Upper lobe of left lung (tissue), 6 donors: ENCODE measurements at regions not wholly inside any gene's neighbourhood (a gene's known extent, or its start where the extent isn't known, plus 50 kb on each side); places are given as distances from the start of the nearest gene placed in this dataset.
A peak's percentile ranks its signal among the peaks of the same experiment; 100 is the strongest.

Experiments used
- ATAC-seq, 2 donors: fragments of 200-7000 bp; cut with Tn5 transposase; one replicate each; pipeline ENCODE4 v1.9.1; 2022; ENCODE audit warnings: mild to moderate bottlenecking in 2 of 2, moderate library complexity in 2 of 2; ENCODE audit not compliant: low FRiP score in 2 of 2
- DNase-seq, 2 donors: peaks; one replicate each; pipeline ENCODE4 v3.0.0-alpha.2; 2019 to 2020
- H3K27ac ChIP-seq, 4 donors: fragments of 200-600 bp; sonication (generic); one replicate each; pipeline ENCODE4 v1.5.1; 2016 to 2019
- H3K27me3 ChIP-seq, 4 donors: fragments of 200-600 bp; sonication (generic); one replicate each; pipeline ENCODE4 v1.5.1; 2017 to 2019
- H3K36me3 ChIP-seq, 4 donors: fragments of 200-600 bp; sonication (generic); one replicate each; pipeline ENCODE4 v1.5.1; 2016 to 2019
- H3K4me1 ChIP-seq, 4 donors: fragments of 200-600 bp; sonication (generic); one replicate each; pipeline ENCODE4 v1.5.1; 2018 to 2019
- H3K4me3 ChIP-seq, 4 donors: fragments of 200-600 bp; sonication (generic); one replicate each; pipeline ENCODE4 v1.5.1; 2017 to 2019; ENCODE audit warnings: mild to moderate bottlenecking in 2 of 4, moderate library complexity in 1 of 4
- H3K9me3 ChIP-seq, 4 donors: fragments of 200-600 bp; sonication (generic); one replicate each; pipeline ENCODE4 v1.5.1; 2018 to 2019
- EP300 ChIP-seq, 4 donors: sonication (generic); formaldehyde crosslinking; IDR thresholded peaks; one replicate each; pipeline ENCODE4 v1.5.1; 2017; ENCODE audit warnings: antibody characterized with exemption in 4 of 4, control low read depth in 2 of 4
- POLR2A ChIP-seq, 4 donors: fragments of 450-650 bp; IDR thresholded peaks; one replicate each; pipeline ENCODE4 v1.5.1; 2016 to 2017; ENCODE audit warnings: antibody characterized with exemption in 4 of 4, mild to moderate bottlenecking in 2 of 4
- POLR2AphosphoS5 ChIP-seq, 2 donors: sonication (generic); formaldehyde crosslinking; IDR thresholded peaks; one replicate each; pipeline ENCODE4 v1.5.1; 2017; ENCODE audit warnings: antibody characterized with exemption in 2 of 2
- WGBS, 2 donors: methylation state at CpG; one replicate each; pipeline ENCODE4 v1.1.5; 2017 to 2018; 5-methylcytosine and 5-hydroxymethylcytosine counted together
- TF ChIP-seq, protein P1 (sequence below), 6 experiments: fragments of 450-650 bp in 4 of 6; fragments of 200-600 bp in 2 of 6; sonication (generic) in 2 of 6; IDR thresholded peaks; one replicate each; pipeline ENCODE4 v1.5.1; 2016 to 2019; ENCODE audit warnings: antibody characterized with exemption in 6 of 6
- donor health status: DM: no; HTN: no; CAD: no; lungs with moderate emphysema.
- donor health status: DM: no; HTN: yes; CAD: no; lungs with severe emphysema.

DNA sequence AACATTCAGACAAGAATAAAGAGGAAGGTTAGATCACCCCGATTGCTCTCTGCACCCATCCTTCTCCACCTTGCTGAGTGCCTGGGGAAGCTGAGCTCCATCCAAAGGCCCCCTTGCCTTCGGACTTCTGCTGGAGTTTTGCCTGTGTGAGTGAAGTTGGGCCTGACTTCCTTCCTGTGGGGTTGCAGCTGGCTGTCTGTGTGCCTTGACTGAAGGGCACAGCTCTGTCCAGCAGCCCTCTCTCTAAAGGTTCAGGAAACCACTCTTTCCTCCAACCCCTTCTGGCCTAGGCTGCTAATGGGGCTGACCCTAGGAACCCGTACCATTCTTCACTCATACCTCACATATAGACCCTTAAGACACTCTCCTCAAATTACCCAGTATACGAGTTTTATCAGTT lies 173.4 kb upstream of the HMCN1 start:
- Histone ChIP-seq H3K4me3 (no peak overlapping the region), H3K27me3 (no peaks in the 10 kb centered on the region), H3K9me3 (no peaks in the 10 kb centered on the region), H3K27ac (no peak overlapping the region), H3K36me3 (no peaks in the 10 kb centered on the region), H3K4me1 (peaks cover 0 to 15% (median 5%) of the 10 kb centered on the region in 4 donors)
- WGBS, 2 donors, result 60 to 64% methylated on average over 3 to 4 of the region's 4 CpGs
- DNase-seq (peak in 1 of 2 donors; percentile 27), ATAC-seq (peak in 1 of 2 donors; percentile 34)
- TF ChIP-seq POLR2A (IDR thresholded peaks at IDR 0.05) (no peak), POLR2AphosphoS5 (IDR thresholded peaks at IDR 0.05) (no peak), EP300 (IDR thresholded peaks at IDR 0.05) (no peak)
- TF ChIP-seq, protein P1, sequence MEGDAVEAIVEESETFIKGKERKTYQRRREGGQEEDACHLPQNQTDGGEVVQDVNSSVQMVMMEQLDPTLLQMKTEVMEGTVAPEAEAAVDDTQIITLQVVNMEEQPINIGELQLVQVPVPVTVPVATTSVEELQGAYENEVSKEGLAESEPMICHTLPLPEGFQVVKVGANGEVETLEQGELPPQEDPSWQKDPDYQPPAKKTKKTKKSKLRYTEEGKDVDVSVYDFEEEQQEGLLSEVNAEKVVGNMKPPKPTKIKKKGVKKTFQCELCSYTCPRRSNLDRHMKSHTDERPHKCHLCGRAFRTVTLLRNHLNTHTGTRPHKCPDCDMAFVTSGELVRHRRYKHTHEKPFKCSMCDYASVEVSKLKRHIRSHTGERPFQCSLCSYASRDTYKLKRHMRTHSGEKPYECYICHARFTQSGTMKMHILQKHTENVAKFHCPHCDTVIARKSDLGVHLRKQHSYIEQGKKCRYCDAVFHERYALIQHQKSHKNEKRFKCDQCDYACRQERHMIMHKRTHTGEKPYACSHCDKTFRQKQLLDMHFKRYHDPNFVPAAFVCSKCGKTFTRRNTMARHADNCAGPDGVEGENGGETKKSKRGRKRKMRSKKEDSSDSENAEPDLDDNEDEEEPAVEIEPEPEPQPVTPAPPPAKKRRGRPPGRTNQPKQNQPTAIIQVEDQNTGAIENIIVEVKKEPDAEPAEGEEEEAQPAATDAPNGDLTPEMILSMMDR (IDR thresholded peaks at IDR 0.05), result no peak

DNA sequence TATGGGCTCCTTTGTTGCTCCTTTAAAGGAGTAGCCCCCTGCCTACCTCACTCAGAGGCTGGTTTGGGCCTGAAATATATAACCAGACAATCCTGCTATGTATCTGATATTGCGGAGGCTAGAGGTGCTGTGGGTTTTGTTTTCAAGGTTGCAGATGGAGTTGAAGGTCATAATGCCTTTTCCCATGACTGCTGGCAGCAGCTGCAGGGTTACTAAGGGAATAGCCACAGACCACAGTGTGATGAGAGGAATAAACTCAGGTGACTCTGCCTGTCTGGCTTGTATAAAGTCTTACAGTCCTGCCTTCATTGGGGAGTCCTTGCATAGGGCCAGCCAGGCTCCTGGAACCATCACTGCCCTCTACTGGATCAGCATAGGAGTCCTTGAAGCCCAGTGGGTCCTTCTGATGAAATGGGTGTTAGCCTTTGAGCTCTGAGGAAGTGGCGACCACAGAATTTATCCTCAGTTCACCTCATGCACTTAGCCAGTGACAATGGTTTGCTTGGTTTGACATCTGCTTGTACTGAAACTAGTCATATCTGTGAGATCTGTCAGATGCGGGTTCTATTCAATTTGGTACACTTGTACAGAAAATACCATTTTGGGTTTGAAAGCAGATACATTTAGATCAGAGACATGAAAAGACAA lies 174.4 kb upstream of the HMCN1 start:
- no peak overlapping the region for H3K4me3 ChIP-seq
- TF ChIP-seq POLR2A (IDR thresholded peaks at IDR 0.05) (no peak), EP300 (IDR thresholded peaks at IDR 0.05) (no peak), POLR2AphosphoS5 (IDR thresholded peaks at IDR 0.05) (no peak)
- TF ChIP-seq, protein P1 (IDR thresholded peaks at IDR 0.05), result peak in 3 of 6 experiments; percentile 19 to 34 (median 21)
- H3K27me3 ChIP-seq, result no peaks in the 10 kb centered on the region
- ATAC-seq, result peak; percentile 72 to 86
- WGBS, 2 donors, result 79 to 81% methylated on average over 2 to 3 of the region's 3 CpGs
- peaks cover 0 to 15% (median 5%) of the 10 kb centered on the region in 4 donors for H3K4me1 ChIP-seq
- H3K36me3 ChIP-seq, result no peaks in the 10 kb centered on the region
- H3K9me3 ChIP-seq, result no peaks in the 10 kb centered on the region
- no peak overlapping the region for H3K27ac ChIP-seq
- peak in 1 of 2 donors; percentile 79 for DNase-seq

DNA sequence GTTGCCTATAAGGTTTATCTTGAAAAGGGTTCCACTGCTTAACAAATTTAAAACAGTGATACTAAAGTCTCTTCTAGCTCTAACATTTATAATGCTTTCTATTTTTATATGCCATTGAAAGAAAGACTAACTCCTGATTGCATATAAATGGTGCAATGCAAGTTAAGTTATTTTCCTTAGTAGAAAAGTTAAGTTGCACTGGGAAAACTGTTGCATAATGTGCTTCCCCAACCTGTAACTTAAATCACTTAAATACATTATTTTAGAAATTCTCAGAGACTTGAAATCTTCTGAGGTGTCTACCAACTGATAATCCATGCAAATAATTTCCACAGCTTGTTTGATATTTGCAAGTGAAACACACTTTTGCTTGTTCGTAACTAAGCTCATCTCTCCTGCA lies 175.0 kb upstream of the HMCN1 start:
- Histone ChIP-seq H3K4me1 (peaks cover 0 to 15% (median 5%) of the 10 kb centered on the region in 4 donors), H3K9me3 (no peaks in the 10 kb centered on the region), H3K27ac (no peak overlapping the region), H3K36me3 (no peaks in the 10 kb centered on the region), H3K4me3 (no peak overlapping the region), H3K27me3 (no peaks in the 10 kb centered on the region)
- TF ChIP-seq EP300 (IDR thresholded peaks at IDR 0.05) (no peak), POLR2A (IDR thresholded peaks at IDR 0.05) (no peak), POLR2AphosphoS5 (IDR thresholded peaks at IDR 0.05) (no peak)
- TF ChIP-seq, protein P1 (IDR thresholded peaks at IDR 0.05), result no peak
- DNase-seq, result no peak
- WGBS, 2 donors, result 100% methylated on average over 1 of the region's 1 CpG
- ATAC-seq, result no peak

DNA sequence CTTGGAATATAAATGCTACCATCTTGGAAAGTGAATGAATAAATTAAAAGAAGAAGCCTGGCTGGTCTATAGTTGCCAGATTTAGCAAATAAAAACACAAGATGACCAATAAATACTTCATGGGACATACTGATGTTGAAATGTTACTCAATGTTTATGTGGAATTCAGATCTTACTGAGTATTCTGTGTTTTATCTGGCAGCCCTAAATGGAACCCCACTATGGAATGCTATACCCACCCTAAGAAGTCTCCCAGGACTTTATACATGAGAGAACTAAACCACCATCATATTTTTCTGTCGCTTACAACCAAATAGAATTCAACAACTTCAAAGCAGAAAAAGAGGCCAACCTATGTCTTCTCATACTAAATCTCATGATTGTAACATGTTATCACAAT lies 177.6 kb upstream of the HMCN1 start:
- no peak for DNase-seq
- Histone ChIP-seq H3K27me3 (no peaks in the 10 kb centered on the region), H3K4me1 (peaks cover 0 to 15% (median 5%) of the 10 kb centered on the region in 4 donors), H3K4me3 (no peak overlapping the region), H3K27ac (no peak overlapping the region), H3K9me3 (no peaks in the 10 kb centered on the region), H3K36me3 (no peaks in the 10 kb centered on the region)
- TF ChIP-seq, protein P1 (IDR thresholded peaks at IDR 0.05), result no peak
- TF ChIP-seq EP300 (IDR thresholded peaks at IDR 0.05), result no peak
- no peak for TF ChIP-seq POLR2A (IDR thresholded peaks at IDR 0.05)
- TF ChIP-seq POLR2AphosphoS5 (IDR thresholded peaks at IDR 0.05), result no peak
- WGBS, 2 donors, result 56 to 97% methylated on average over 1 of the region's 1 CpG
- ATAC-seq, result no peak

DNA sequence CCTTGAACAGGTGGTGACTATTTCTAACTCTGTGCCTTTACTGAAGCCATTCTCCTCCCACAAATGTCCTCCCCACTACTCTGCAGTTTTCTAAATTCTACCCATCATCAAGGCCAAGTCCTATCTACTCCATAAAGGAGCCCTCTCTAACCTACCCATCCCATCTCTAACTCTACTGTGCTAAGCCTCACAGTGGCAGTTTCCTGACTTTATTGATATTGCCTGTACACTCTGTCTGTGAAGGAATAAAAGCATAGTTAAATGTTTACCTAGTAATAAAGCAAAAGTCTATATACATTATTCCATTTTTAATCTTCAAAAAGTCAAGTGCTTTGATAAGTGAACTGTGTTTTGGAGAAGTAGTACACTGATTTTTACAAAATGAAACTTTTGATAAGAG lies 178.4 kb upstream of the HMCN1 start:
- Histone ChIP-seq H3K4me3 (no peak overlapping the region), H3K27ac (no peak overlapping the region), H3K4me1 (peaks cover 0 to 12% (median 4%) of the 10 kb centered on the region in 4 donors), H3K9me3 (no peaks in the 10 kb centered on the region), H3K27me3 (no peaks in the 10 kb centered on the region), H3K36me3 (no peaks in the 10 kb centered on the region)
- DNase-seq, result no peak
- TF ChIP-seq EP300 (IDR thresholded peaks at IDR 0.05) (no peak), POLR2A (IDR thresholded peaks at IDR 0.05) (no peak), POLR2AphosphoS5 (IDR thresholded peaks at IDR 0.05) (no peak)
- TF ChIP-seq, protein P1 (IDR thresholded peaks at IDR 0.05), result no peak
- ATAC-seq, result no peak
